Mesenteric fat pad (tissue), 1 donor: ENCODE measurements at regions not wholly inside any gene's neighbourhood (a gene's known extent, or its start where the extent isn't known, plus 50 kb on each side); places are given as distances from the start of the nearest gene placed in this dataset.
"Not testable (repeated sequence)": the region's sequence is repeated elsewhere in the genome, so short reads cannot be mapped to it uniquely, and the experiment has no call there.

Source experiments
- DNase-seq: peaks from one replicate; pipeline ENCODE4 v3.0.0-alpha.2; 2020; ENCODE audit warnings: low spot score
- donor health status: DM: yes; HTN: yes; CAD: no.

GRCh38 chr11:81772166-81772565 lies 961.5 kb downstream of the FAM181B start:
- no peak for DNase-seq

- DNase-seq = not testable (repeated sequence)
Observed at GRCh38 chr11:81769906-81770305, 963.8 kb downstream of the FAM181B start.

GRCh38 chr11:81756864-81757595 lies 976.6 kb downstream of the FAM181B start:
- DNase-seq = no peak

- no peak for DNase-seq
Observed at GRCh38 chr11:81749245-81749644, 984.4 kb downstream of the FAM181B start.

GRCh38 chr11:81744336-81745116 lies 989.1 kb downstream of the FAM181B start:
- no peak for DNase-seq

GRCh38 chr11:81725701-81726100 lies 1008.0 kb downstream of the FAM181B start:
- no peak for DNase-seq

GRCh38 chr11:81717695-81718094 lies 1016.0 kb downstream of the FAM181B start:
- DNase-seq = no peak

GRCh38 chr11:81707881-81708280 lies 1025.8 kb downstream of the FAM181B start:
- DNase-seq = no peak

GRCh38 chr11:81705283-81705682 lies 1028.4 kb downstream of the FAM181B start:
- no peak for DNase-seq

- DNase-seq = no peak
Observed at GRCh38 chr11:81700076-81700475, 1033.6 kb downstream of the FAM181B start.

GRCh38 chr11:81687057-81687456 lies 1046.6 kb downstream of the FAM181B start:
- no peak for DNase-seq

- DNase-seq = no peak
Observed at GRCh38 chr11:81674211-81674610, 1059.5 kb downstream of the FAM181B start.

- DNase-seq = no peak
Observed at GRCh38 chr11:81673001-81673400, 1060.7 kb downstream of the FAM181B start.

- DNase-seq = no peak
Observed at GRCh38 chr11:81669935-81670543, 1063.6 kb downstream of the FAM181B start.

- DNase-seq = no peak
Observed at GRCh38 chr11:81658722-81659121, 1074.9 kb downstream of the FAM181B start.

- no peak for DNase-seq
Observed at GRCh38 chr11:81655351-81655750, 1078.3 kb downstream of the FAM181B start.

- no peak for DNase-seq
Observed at GRCh38 chr11:81647374-81647773, 1086.3 kb downstream of the FAM181B start.

GRCh38 chr11:81644239-81644840 lies 1089.3 kb downstream of the FAM181B start:
- DNase-seq = no peak

- DNase-seq = no peak
Observed at GRCh38 chr11:81634483-81634882, 1099.2 kb downstream of the FAM181B start.

- no peak for DNase-seq
Observed at GRCh38 chr11:81602508-81602907, 1131.2 kb downstream of the FAM181B start.

- no peak for DNase-seq
Observed at GRCh38 chr11:81596704-81597103, 1137.0 kb downstream of the FAM181B start.

GRCh38 chr11:81585390-81585933 lies 1148.2 kb downstream of the FAM181B start:
- no peak for DNase-seq
